Kidney capillary endothelial cell (primary cell): ENCODE measurements at regions not wholly inside any gene's neighbourhood (a gene's known extent, or its start where the extent isn't known, plus 50 kb on each side); places are given as distances from the start of the nearest gene placed in this dataset.

ENCODE experiments used
- DNase-seq: peaks from one replicate; pipeline ENCODE4 v3.0.0-alpha.2; 2018; ENCODE audit warnings: low spot score

GRCh38 chr9:11931109-11931508 lies 762.1 kb upstream of the TYRP1 start:
- no peak for DNase-seq

- no peak for DNase-seq
Measured at GRCh38 chr9:11931751-11932150, 761.4 kb upstream of the TYRP1 start.

GRCh38 chr9:11933926-11934325 lies 759.3 kb upstream of the TYRP1 start:
- no peak for DNase-seq

GRCh38 chr9:11946531-11946930 lies 746.7 kb upstream of the TYRP1 start:
- DNase-seq = no peak

- DNase-seq = no peak
Measured at GRCh38 chr9:11962327-11962726, 730.9 kb upstream of the TYRP1 start.

- no peak for DNase-seq
Measured at GRCh38 chr9:11966786-11967185, 726.4 kb upstream of the TYRP1 start.

GRCh38 chr9:11968631-11969030 lies 724.6 kb upstream of the TYRP1 start:
- DNase-seq = no peak

GRCh38 chr9:11973011-11973410 lies 720.2 kb upstream of the TYRP1 start:
- DNase-seq = no peak

- no peak for DNase-seq
Measured at GRCh38 chr9:11973511-11973910, 719.7 kb upstream of the TYRP1 start.

- DNase-seq = no peak
Measured at GRCh38 chr9:11992866-11993265, 700.3 kb upstream of the TYRP1 start.

GRCh38 chr9:12014488-12014887 lies 678.7 kb upstream of the TYRP1 start:
- no peak for DNase-seq

GRCh38 chr9:12054235-12054634 lies 639.0 kb upstream of the TYRP1 start:
- no peak for DNase-seq

- DNase-seq = no peak
Measured at GRCh38 chr9:12056874-12057273, 636.3 kb upstream of the TYRP1 start.

- no peak for DNase-seq
Measured at GRCh38 chr9:12060067-12060466, 633.1 kb upstream of the TYRP1 start.

- DNase-seq = no peak
Measured at GRCh38 chr9:12060811-12061210, 632.4 kb upstream of the TYRP1 start.

- no peak for DNase-seq
Measured at GRCh38 chr9:12065050-12065449, 628.1 kb upstream of the TYRP1 start.

- DNase-seq = no peak
Measured at GRCh38 chr9:12065686-12066085, 627.5 kb upstream of the TYRP1 start.

- no peak for DNase-seq
Measured at GRCh38 chr9:12066455-12067035, 626.6 kb upstream of the TYRP1 start.

GRCh38 chr9:12069366-12069765 lies 623.8 kb upstream of the TYRP1 start:
- no peak for DNase-seq

- DNase-seq = no peak
Measured at GRCh38 chr9:12085399-12085798, 607.8 kb upstream of the TYRP1 start.

- DNase-seq = no peak
Measured at GRCh38 chr9:12091865-12092527, 601.2 kb upstream of the TYRP1 start.

- DNase-seq = no peak
Measured at GRCh38 chr9:12094046-12094445, 599.1 kb upstream of the TYRP1 start.

GRCh38 chr9:12095931-12096330 lies 597.3 kb upstream of the TYRP1 start:
- no peak for DNase-seq

GRCh38 chr9:12133416-12133815 lies 559.8 kb upstream of the TYRP1 start:
- DNase-seq = no peak
